ENCODE measurements at regions not wholly inside any gene's neighbourhood (a gene's known extent, or its start where the extent isn't known, plus 50 kb on each side); places are given as distances from the start of the nearest gene placed in this dataset.

GRCh38 chr7:80302078-80302477 lies 167.4 kb downstream of the GNAI1 start:
- CTCF ChIA-PET, result no interaction called here
- FAIRE-seq, result no peak
- Histone ChIP-seq H3K27me3 (ENCODE audit: control insufficient read depth in 2 of 2, insufficient read depth in 2 of 2, low read length in 2 of 2) (no peaks in the 10 kb centered on the region), H3K4me1 (ENCODE audit: control insufficient read depth, extremely low read depth, insufficient read depth, low read length) (no peaks in the 10 kb centered on the region), H3K9me3 (replicated peaks; ENCODE audit: control insufficient read depth, insufficient read depth, low read length) (no peaks in the 10 kb centered on the region), H3K4me2 (ENCODE audit: insufficient read depth, low read length) (no peak overlapping the region), H3K79me2 (ENCODE audit: control insufficient read depth, insufficient read depth, low read length) (no peaks in the 10 kb centered on the region), H3K27ac (ENCODE audit: insufficient read depth, low read depth, low read length) (no peak overlapping the region), H3K4me3 (replicated peaks in 1 of 3; ENCODE audit: insufficient read depth in 1 of 3, low read depth in 1 of 3, low read length in 3 of 3) (no peak overlapping the region), H3K9ac (replicated peaks; ENCODE audit: extremely low read depth, insufficient read depth, low read length) (no peak overlapping the region), H4K20me1 (replicated peaks; ENCODE audit: control insufficient read depth, extremely low read depth, insufficient read depth, low read length) (no peaks in the 10 kb centered on the region), H2AFZ (ENCODE audit: low read depth, low read length) (no peak overlapping the region), H3K9me1 (replicated peaks; ENCODE audit: control insufficient read depth, extremely low read depth, insufficient read depth, low read length) (no peaks in the 10 kb centered on the region), H3K36me3 (ENCODE audit: control insufficient read depth in 2 of 2, extremely low read depth in 1 of 2, insufficient read depth in 2 of 2, low read length in 2 of 2) (no peaks in the 10 kb centered on the region)
- no TSS peak for BruUV-seq (replicated peaks)
- TF ChIP-seq MYC (IDR thresholded peaks at IDR 0.05; ENCODE audit: low read depth, low read length) (no peak), POLR2AphosphoS5 (IDR thresholded peaks at IDR 0.05; ENCODE audit: insufficient read depth, low read depth, low read length) (no peak), POLR2A (IDR thresholded peaks at IDR 0.05; ENCODE audit: low read depth, low read length) (no peak), EZH2 (IDR thresholded peaks at IDR 0.05; ENCODE audit: borderline replicate concordance, low read depth, low read length, severe bottlenecking) (no peak), FOS (IDR thresholded peaks at IDR 0.05; ENCODE audit: borderline replicate concordance, insufficient read depth, low read length) (no peak), GATA2 (IDR thresholded peaks at IDR 0.05; ENCODE audit: insufficient read depth, insufficient read length, low read depth, low read length) (no peak), JUN (IDR thresholded peaks at IDR 0.05; ENCODE audit: borderline replicate concordance, insufficient read depth, insufficient read length, low read depth) (no peak)
- TF ChIP-seq, protein P1, sequence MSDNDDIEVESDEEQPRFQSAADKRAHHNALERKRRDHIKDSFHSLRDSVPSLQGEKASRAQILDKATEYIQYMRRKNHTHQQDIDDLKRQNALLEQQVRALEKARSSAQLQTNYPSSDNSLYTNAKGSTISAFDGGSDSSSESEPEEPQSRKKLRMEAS (IDR thresholded peaks at IDR 0.05; ENCODE audit: insufficient read depth, insufficient read length), result no peak
- TF ChIP-seq, protein P2, sequence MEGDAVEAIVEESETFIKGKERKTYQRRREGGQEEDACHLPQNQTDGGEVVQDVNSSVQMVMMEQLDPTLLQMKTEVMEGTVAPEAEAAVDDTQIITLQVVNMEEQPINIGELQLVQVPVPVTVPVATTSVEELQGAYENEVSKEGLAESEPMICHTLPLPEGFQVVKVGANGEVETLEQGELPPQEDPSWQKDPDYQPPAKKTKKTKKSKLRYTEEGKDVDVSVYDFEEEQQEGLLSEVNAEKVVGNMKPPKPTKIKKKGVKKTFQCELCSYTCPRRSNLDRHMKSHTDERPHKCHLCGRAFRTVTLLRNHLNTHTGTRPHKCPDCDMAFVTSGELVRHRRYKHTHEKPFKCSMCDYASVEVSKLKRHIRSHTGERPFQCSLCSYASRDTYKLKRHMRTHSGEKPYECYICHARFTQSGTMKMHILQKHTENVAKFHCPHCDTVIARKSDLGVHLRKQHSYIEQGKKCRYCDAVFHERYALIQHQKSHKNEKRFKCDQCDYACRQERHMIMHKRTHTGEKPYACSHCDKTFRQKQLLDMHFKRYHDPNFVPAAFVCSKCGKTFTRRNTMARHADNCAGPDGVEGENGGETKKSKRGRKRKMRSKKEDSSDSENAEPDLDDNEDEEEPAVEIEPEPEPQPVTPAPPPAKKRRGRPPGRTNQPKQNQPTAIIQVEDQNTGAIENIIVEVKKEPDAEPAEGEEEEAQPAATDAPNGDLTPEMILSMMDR (IDR thresholded peaks at IDR 0.05; ENCODE audit: extremely low read depth in 1 of 2, insufficient read depth in 1 of 2, low read depth in 1 of 2, low read length in 2 of 2), result no peak
- dilution Hi-C loops (cut with MboI; ENCODE audit: extremely low pct_ligation_motif_present, low sequenced_read_pairs), result no loop called here
- POLR2A ChIA-PET, result no interaction called here
- no peak for DNase-seq (ENCODE audit: low read depth, low spot score)
- intact Hi-C loops (cut with micrococcal nuclease), result no loop called here

All from endothelial cell of umbilical vein (primary cell).